GM12878 (cell line): ENCODE measurements at regions not wholly inside any gene's neighbourhood (a gene's known extent, or its start where the extent isn't known, plus 50 kb on each side); places are given as distances from the start of the nearest gene placed in this dataset.

ENCODE experiments used
- ATAC-seq: fragments of 200-7000 bp; cut with Tn5 transposase; 3 replicates; pipeline ENCODE4 v1.9.1; 2020; ENCODE audit warnings: mild to moderate bottlenecking, moderate library complexity
- BruUV-seq: library from RNA; stranded (reverse); fragments of 400-500 nt; replicated peaks from 2 replicates; lab custom pipeline; 2021; lab: Mats Ljungman, UMichigan
- CTCF ChIA-PET: fragments of 300-600 bp; sonication (Branson Sonifier 250); formaldehyde crosslinking; extraction: SDS; loops from one replicate; lab custom pipeline; 2021; ENCODE audit warnings: inconsistent platforms; lab: Yijun Ruan, JAX
- POLR2A ChIA-PET: fragments of 350-600 bp; formaldehyde crosslinking; extraction: SDS; loops from one replicate; lab custom pipeline; 2021; ENCODE audit warnings: inconsistent platforms; lab: Charles Lee
- RAD21 ChIA-PET: fragments of 300-600 bp; sonication (Branson Sonifier 250); formaldehyde crosslinking; loops from one replicate; lab custom pipeline; 2023; ENCODE audit warnings: antibody characterized with exemption; ENCODE audit not compliant: unreplicated experiment; lab: Charles Lee
- SMC1A ChIA-PET: fragments of 300-600 bp; sonication (Branson Sonifier 250); formaldehyde crosslinking; loops from one replicate; lab custom pipeline; 2023; ENCODE audit not compliant: unreplicated experiment, uncharacterized antibody; lab: Charles Lee
- DNase-seq: peaks from one replicate; pipeline ENCODE4 v3.0.0-alpha.2; 2011; ENCODE audit warnings: low read depth, low spot score
- FAIRE-seq: peaks from 3 replicates; lab custom pipeline; 2011; peaks lifted over from hg19 to GRCh38; lab: Jason Lieb, UNC
- H2AFZ ChIP-seq: 2 replicates; pipeline ENCODE4 v1.6.0; 2011; ENCODE audit warnings: low read depth, low read length, control low read depth; ENCODE audit not compliant: control insufficient read depth
- H3K27ac ChIP-seq: 2 replicates; pipeline ENCODE4 v1.5.1; 2011; ENCODE audit warnings: control low read depth; ENCODE audit not compliant: control insufficient read depth, insufficient read depth
- H3K27me3 ChIP-seq, 2 experiments: replicated peaks in 1 of 2; 2 replicates each; pipeline versions ENCODE4 v1.6.0 to v1.6.1; 2011; ENCODE audit warnings: low read length in 1 of 2; ENCODE audit not compliant: control insufficient read depth in 2 of 2, insufficient read depth in 2 of 2
- H3K36me3 ChIP-seq, 2 experiments: 2 replicates each; pipeline ENCODE4 v1.5.1; 2011; ENCODE audit warnings: low read length in 1 of 2; ENCODE audit not compliant: control insufficient read depth in 2 of 2, insufficient read depth in 2 of 2
- H3K4me1 ChIP-seq: 2 replicates; pipeline ENCODE4 v1.6.1; 2011; ENCODE audit warnings: mild to moderate bottlenecking, low read length, moderate library complexity, mixed read lengths; ENCODE audit not compliant: control insufficient read depth, insufficient read depth
- H3K4me2 ChIP-seq: 2 replicates; pipeline ENCODE4 v1.6.0; 2011; ENCODE audit warnings: control low read depth; ENCODE audit not compliant: control insufficient read depth, insufficient read depth
- H3K4me3 ChIP-seq: fragments of 200-600 bp; sonication (generic); 2 replicates; pipeline ENCODE4 v1.5.1; 2016
- H3K79me2 ChIP-seq: 2 replicates; pipeline ENCODE4 v1.6.0; 2011; ENCODE audit warnings: low read length; ENCODE audit not compliant: control insufficient read depth, insufficient read depth
- H3K9ac ChIP-seq: 2 replicates; pipeline ENCODE4 v1.8.0; 2011; ENCODE audit warnings: low read length, control low read depth, mixed read lengths; ENCODE audit not compliant: control insufficient read depth, insufficient read depth
- H3K9me3 ChIP-seq: replicated peaks from 3 replicates; pipeline ENCODE4 v1.5.1; 2011; ENCODE audit warnings: mild to moderate bottlenecking, low read length; ENCODE audit not compliant: control insufficient read depth, insufficient read depth
- H4K20me1 ChIP-seq: 2 replicates; pipeline ENCODE4 v1.6.0; 2011; ENCODE audit not compliant: control insufficient read depth, insufficient read depth
- CBX3 ChIP-seq: fragments of 200-600 bp; sonication (generic); IDR thresholded peaks from 2 replicates; pipeline ENCODE4 v1.6.1; 2016; ENCODE audit warnings: low read depth, borderline replicate concordance
- CHD4 ChIP-seq: fragments of 200-600 bp; sonication (generic); IDR thresholded peaks from 2 replicates; pipeline ENCODE4 v1.6.1; 2016; ENCODE audit warnings: mild to moderate bottlenecking
- FOXM1 ChIP-seq: IDR thresholded peaks from 2 replicates; pipeline ENCODE4 v1.6.1; 2012; ENCODE audit warnings: low read depth, mild to moderate bottlenecking, inconsistent platforms, low read length, moderate library complexity
- HDAC6 ChIP-seq: fragments of 200-600 bp; sonication (generic); IDR thresholded peaks from one replicate; pipeline ENCODE4 v1.8.0; 2017; ENCODE audit warnings: antibody characterized with exemption; ENCODE audit not compliant: unreplicated experiment
- MEF2A ChIP-seq: IDR thresholded peaks from 2 replicates; pipeline ENCODE4 v1.6.1; 2011; ENCODE audit warnings: low read depth, mild to moderate bottlenecking, low read length, moderate library complexity; ENCODE audit not compliant: insufficient read depth
- NFYB ChIP-seq: IDR thresholded peaks from 2 replicates; pipeline ENCODE4 v1.6.1; 2011; ENCODE audit warnings: low read depth, mild to moderate bottlenecking, low read length, improper control_type of control experiment, moderate library complexity; ENCODE audit not compliant: insufficient read depth
- RAD21 ChIP-seq: IDR thresholded peaks from 2 replicates; pipeline ENCODE4 v1.6.1; 2011; ENCODE audit warnings: mild to moderate bottlenecking, low read depth, low read length, moderate library complexity; ENCODE audit not compliant: insufficient read depth
- WRNIP1 ChIP-seq: IDR thresholded peaks from 2 replicates; pipeline ENCODE4 v1.6.1; 2011; ENCODE audit warnings: low read depth, low read length, improper control_type of control experiment, borderline replicate concordance
- WGBS: methylation state at CpG from one replicate; pipeline ENCODE4 v1.1.6; 2016; ENCODE audit warnings: low lambda C conversion rate; ENCODE audit not compliant: insufficient replicate concordance, insufficient coverage; ENCODE audit errors: missing lambda C conversion rate; 5-methylcytosine and 5-hydroxymethylcytosine counted together
- in situ Hi-C: fragments of 300-500 bp; cut with MboI; formaldehyde crosslinking; loops from 9 replicates; pipeline ENCODE4 v1.14.3; 2018; ENCODE audit warnings: mixed read lengths
- intact Hi-C: fragments of 100-400 bp; cut with micrococcal nuclease; formaldehyde crosslinking; loops from one replicate; pipeline ENCODE4 v1.14.2; 2022; ENCODE audit not compliant: unreplicated experiment
- TF ChIP-seq, protein P1 (sequence below): IDR thresholded peaks from 2 replicates; pipeline ENCODE4 v1.6.1; 2012; ENCODE audit warnings: low read length, inconsistent platforms
- TF ChIP-seq, protein P2 (sequence below): fragments of 450-650 bp; formaldehyde crosslinking; IDR thresholded peaks from 2 replicates; pipeline ENCODE4 v1.5.0; 2022; ENCODE audit warnings: mild to moderate bottlenecking, missing genetic modification characterization

DNA sequence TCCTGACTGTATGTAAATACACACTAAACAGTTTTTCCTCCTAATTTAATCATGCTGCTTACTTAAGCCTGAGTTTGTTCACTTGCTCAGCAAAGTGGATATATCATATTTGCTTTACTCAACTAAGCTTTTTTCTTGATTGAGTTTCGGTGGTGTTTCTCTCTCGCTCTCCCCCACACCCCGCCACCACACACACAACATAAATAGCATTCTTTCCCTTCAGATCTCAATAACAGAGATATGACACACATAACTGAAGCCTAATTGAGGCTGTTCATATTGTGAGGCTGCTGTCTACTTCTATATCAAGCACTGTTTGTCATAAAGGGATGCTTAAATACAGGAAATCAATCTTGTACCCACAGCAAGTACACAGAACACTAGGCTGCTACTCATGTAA, 364.9 kb downstream of the FAT3 start:
- BruUV-seq: no TSS peak
- H2AFZ ChIP-seq: no peak overlapping the region
- H3K27me3 ChIP-seq: no peaks in the 10 kb centered on the region
- no peak overlapping the region for H3K27ac ChIP-seq
- TF ChIP-seq CHD4 (no peak), MEF2A (no peak)
- TF ChIP-seq, protein P1, sequence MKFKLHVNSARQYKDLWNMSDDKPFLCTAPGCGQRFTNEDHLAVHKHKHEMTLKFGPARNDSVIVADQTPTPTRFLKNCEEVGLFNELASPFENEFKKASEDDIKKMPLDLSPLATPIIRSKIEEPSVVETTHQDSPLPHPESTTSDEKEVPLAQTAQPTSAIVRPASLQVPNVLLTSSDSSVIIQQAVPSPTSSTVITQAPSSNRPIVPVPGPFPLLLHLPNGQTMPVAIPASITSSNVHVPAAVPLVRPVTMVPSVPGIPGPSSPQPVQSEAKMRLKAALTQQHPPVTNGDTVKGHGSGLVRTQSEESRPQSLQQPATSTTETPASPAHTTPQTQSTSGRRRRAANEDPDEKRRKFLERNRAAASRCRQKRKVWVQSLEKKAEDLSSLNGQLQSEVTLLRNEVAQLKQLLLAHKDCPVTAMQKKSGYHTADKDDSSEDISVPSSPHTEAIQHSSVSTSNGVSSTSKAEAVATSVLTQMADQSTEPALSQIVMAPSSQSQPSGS: no peak
- TF ChIP-seq, all 136 proteins: peak for 0
- intact Hi-C loops (no loop called here), in situ Hi-C loops (no loop called here)
- Histone ChIP-seq H3K9me3 (no peaks in the 10 kb centered on the region), H4K20me1 (no peaks in the 10 kb centered on the region), H3K79me2 (no peaks in the 10 kb centered on the region), H3K36me3 (no peaks in the 10 kb centered on the region), H3K9ac (no peak overlapping the region), H3K4me2 (no peak overlapping the region), H3K4me3 (no peak overlapping the region), H3K4me1 (no peaks in the 10 kb centered on the region)
- ChIA-PET SMC1A (no interaction called here), CTCF (no interaction called here), POLR2A (no interaction called here), RAD21 (no interaction called here)
- WGBS: 68% methylated on average over 3 of the region's 3 CpGs
- DNase-seq: no peak
- FAIRE-seq: no peak
- no peak for ATAC-seq

DNA sequence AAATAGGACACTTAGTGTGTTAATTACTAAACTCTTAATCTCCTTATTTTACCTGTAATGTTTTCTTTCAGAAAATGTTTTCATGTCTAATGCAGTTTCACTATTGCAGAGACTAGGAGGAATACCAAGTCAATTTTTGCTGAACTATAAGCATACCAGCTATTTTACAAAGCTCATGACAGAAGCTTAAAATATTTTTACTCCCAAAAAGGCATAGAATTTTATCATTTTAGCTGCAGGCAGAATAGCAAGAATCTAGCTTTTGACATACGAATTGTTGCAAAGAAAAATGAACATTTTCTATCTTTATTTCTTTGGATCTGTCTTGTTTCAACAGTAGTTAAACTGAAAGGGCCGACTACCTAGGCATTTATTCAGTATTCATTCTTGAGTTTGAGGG, 366.9 kb downstream of the FAT3 start:
- no TSS peak for BruUV-seq
- no peak for FAIRE-seq

More for the DNA sequence above, 366.9 kb downstream of the FAT3 start:
- ATAC-seq (no peak), DNase-seq (no peak)
- no peaks in the 10 kb centered on the region for H3K4me1 ChIP-seq
- H3K27ac ChIP-seq: no peak overlapping the region
- in situ Hi-C loops: no loop called here
- no peaks in the 10 kb centered on the region for H3K9me3 ChIP-seq
- no peaks in the 10 kb centered on the region for H3K79me2 ChIP-seq
- intact Hi-C loops: no loop called here
- H2AFZ ChIP-seq: no peak overlapping the region
- WGBS: 2% methylated on average over 2 of the region's 2 CpGs
- ChIA-PET SMC1A (no interaction called here), CTCF (no interaction called here)
- no peaks in the 10 kb centered on the region for H3K36me3 ChIP-seq
- no peaks in the 10 kb centered on the region for H3K27me3 ChIP-seq
- TF ChIP-seq NFYB: no peak
- TF ChIP-seq WRNIP1: no peak
- TF ChIP-seq CBX3: no peak
- no peak for TF ChIP-seq RAD21
- TF ChIP-seq, protein P2, sequence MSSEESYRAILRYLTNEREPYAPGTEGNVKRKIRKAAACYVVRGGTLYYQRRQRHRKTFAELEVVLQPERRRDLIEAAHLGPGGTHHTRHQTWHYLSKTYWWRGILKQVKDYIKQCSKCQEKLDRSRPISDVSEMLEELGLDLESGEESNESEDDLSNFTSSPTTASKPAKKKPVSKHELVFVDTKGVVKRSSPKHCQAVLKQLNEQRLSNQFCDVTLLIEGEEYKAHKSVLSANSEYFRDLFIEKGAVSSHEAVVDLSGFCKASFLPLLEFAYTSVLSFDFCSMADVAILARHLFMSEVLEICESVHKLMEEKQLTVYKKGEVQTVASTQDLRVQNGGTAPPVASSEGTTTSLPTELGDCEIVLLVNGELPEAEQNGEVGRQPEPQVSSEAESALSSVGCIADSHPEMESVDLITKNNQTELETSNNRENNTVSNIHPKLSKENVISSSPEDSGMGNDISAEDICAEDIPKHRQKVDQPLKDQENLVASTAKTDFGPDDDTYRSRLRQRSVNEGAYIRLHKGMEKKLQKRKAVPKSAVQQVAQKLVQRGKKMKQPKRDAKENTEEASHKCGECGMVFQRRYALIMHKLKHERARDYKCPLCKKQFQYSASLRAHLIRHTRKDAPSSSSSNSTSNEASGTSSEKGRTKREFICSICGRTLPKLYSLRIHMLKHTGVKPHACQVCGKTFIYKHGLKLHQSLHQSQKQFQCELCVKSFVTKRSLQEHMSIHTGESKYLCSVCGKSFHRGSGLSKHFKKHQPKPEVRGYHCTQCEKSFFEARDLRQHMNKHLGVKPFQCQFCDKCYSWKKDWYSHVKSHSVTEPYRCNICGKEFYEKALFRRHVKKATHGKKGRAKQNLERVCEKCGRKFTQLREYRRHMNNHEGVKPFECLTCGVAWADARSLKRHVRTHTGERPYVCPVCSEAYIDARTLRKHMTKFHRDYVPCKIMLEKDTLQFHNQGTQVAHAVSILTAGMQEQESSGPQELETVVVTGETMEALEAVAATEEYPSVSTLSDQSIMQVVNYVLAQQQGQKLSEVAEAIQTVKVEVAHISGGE: no peak
- no peak for TF ChIP-seq FOXM1
- TF ChIP-seq HDAC6: no peak
- TF ChIP-seq, all 136 proteins: peak for 0
- ChIA-PET POLR2A (no interaction called here), RAD21 (no interaction called here)
- Histone ChIP-seq H3K9ac (no peak overlapping the region), H3K4me2 (no peak overlapping the region), H3K4me3 (no peak overlapping the region), H4K20me1 (no peaks in the 10 kb centered on the region; the same call in 1 of the 2 replicates)
